AG20443 (cell line): ENCODE measurements at regions not wholly inside any gene's neighbourhood (a gene's known extent, or its start where the extent isn't known, plus 50 kb on each side); places are given as distances from the start of the nearest gene placed in this dataset.
"Not testable (repeated sequence)": the region's sequence is repeated elsewhere in the genome, so short reads cannot be mapped to it uniquely, and the experiment has no call there.

Experiments
- DNase-seq: peaks from one replicate; pipeline ENCODE4 v3.0.0; 2012; ENCODE audit warnings: low spot score, mixed read lengths

- no peak for DNase-seq
Observed at GRCh38 chr6:27106382-27106781, 141.1 kb upstream of the PRSS16 start.

GRCh38 chr6:27111743-27112142, 135.8 kb upstream of the PRSS16 start:
- no peak for DNase-seq

GRCh38 chr6:27112974-27113373, 134.5 kb upstream of the PRSS16 start:
- DNase-seq = no peak

- no peak for DNase-seq
Observed at GRCh38 chr6:27119329-27119728, 128.2 kb upstream of the PRSS16 start.

- no peak for DNase-seq
Observed at GRCh38 chr6:27119761-27120160, 127.7 kb upstream of the PRSS16 start.

GRCh38 chr6:27121640-27122039, 125.9 kb upstream of the PRSS16 start:
- no peak for DNase-seq

GRCh38 chr6:27124252-27124657, 123.2 kb upstream of the PRSS16 start:
- no peak for DNase-seq

- no peak for DNase-seq
Observed at GRCh38 chr6:27126046-27126814, 121.3 kb upstream of the PRSS16 start.

GRCh38 chr6:27126815-27127537, 120.5 kb upstream of the PRSS16 start:
- peak; percentile 90 for DNase-seq

- DNase-seq = not testable (repeated sequence)
Observed at GRCh38 chr6:27127874-27128273, 119.6 kb upstream of the PRSS16 start.

- DNase-seq = no peak
Observed at GRCh38 chr6:27128311-27129094, 119.0 kb upstream of the PRSS16 start.

- DNase-seq = no peak
Observed at GRCh38 chr6:27129095-27129815, 118.2 kb upstream of the PRSS16 start.

GRCh38 chr6:27129917-27130316, 117.6 kb upstream of the PRSS16 start:
- DNase-seq = no peak

GRCh38 chr6:27130668-27131428, 116.7 kb upstream of the PRSS16 start:
- no peak for DNase-seq

- DNase-seq = not testable (repeated sequence)
Observed at GRCh38 chr6:27132282-27132531, 115.3 kb upstream of the PRSS16 start.

- peak; percentile 96 for DNase-seq
Observed at GRCh38 chr6:27132532-27133280, 114.8 kb upstream of the PRSS16 start.

GRCh38 chr6:27133281-27134227, 113.9 kb upstream of the PRSS16 start:
- DNase-seq = peak; percentile 42

GRCh38 chr6:27135087-27135657, 112.3 kb upstream of the PRSS16 start:
- DNase-seq = no peak

- no peak for DNase-seq
Observed at GRCh38 chr6:27136077-27136644, 111.3 kb upstream of the PRSS16 start.
